NCI-H146 treated with DMSO at 0.1 percent for 48 hours (cell line): ENCODE measurements at regions not wholly inside any gene's neighbourhood (a gene's known extent, or its start where the extent isn't known, plus 50 kb on each side); places are given as distances from the start of the nearest gene placed in this dataset.
"Not testable (repeated sequence)": the region's sequence is repeated elsewhere in the genome, so short reads cannot be mapped to it uniquely, and the experiment has no call there.

Source experiments
- DNase-seq: peaks from one replicate; lab custom pipeline; 2025; ENCODE audit not compliant: unreplicated experiment; lab: John Stamatoyannopoulos, UW

GRCh38 chr10:33712825-33713224, 378.4 kb upstream of the NRP1 start:
- no peak for DNase-seq

DNA sequence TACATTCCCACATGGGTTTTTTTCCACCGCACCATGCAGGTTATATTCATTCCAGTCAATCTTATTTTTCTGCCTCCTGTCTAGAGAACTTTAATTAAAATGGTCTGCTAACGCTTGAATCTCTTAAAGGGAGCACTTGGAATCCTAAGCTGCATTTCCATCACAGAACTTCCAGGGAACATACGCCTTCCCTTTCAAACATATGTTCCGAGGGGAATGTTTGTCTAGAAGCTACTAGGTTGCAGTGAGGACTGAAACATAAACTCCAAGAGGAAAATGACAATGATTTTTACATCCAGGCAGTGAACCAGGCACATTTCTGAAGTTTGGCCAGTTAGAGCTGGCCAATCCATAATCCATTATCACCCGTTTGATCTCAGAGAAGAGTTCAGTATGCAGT, 375.5 kb upstream of the NRP1 start:
- DNase-seq: no peak

- DNase-seq: no peak
Measured at GRCh38 chr10:33709008-33709753, 374.7 kb upstream of the NRP1 start.

GRCh38 chr10:33708561-33708960, 374.1 kb upstream of the NRP1 start:
- no peak for DNase-seq

DNA sequence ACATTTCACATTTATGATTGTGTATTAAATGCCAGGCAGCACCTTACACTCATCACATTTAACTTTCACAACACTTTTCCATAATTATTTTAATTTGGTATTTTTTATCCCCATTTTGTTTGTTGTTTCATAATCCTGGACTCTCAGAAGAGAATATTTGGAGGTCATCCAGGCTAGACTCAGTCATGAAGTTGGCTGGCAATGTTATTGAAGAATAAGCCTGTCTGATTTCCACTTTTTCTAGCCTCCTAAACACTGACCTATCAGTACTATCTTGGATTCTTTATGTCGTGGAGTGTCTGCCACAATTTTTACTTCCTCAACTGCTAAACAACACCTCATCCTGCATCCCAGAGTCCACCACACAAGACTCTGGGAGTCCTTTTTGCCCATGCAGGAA, 372.3 kb upstream of the NRP1 start:
- no peak for DNase-seq

- no peak for DNase-seq
Measured at GRCh38 chr10:33706191-33706590, 371.7 kb upstream of the NRP1 start.

DNA sequence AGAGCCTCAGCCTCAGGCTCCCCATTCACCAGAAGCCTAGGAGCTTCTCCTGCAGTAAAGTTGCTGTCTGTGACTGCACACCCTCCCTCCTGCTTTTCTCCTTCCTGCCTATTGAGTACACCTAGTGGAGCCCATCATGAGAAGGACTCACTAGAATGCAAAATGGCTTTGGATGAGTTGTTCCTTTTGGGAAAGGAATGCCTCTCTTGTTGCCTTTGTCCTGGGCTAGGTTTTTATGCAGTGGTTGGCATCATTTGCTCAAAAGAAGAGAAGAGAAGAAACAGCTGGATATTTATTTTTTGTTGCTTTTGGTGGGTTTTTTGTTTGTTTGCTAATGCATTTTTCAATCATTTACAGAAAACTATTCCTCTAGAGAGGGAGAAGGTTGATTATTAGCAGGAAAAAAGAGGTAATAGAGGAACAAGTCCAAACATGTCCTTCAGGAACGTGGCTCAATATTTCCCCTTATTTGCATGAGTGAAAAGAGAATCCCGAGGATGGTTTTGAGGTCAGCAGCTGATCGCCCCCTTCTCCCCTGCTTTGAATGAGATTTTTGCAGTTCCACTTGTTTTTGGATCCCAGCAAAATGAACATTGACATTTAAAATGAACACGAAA, 369.9 kb upstream of the NRP1 start:
- DNase-seq: no peak

DNA sequence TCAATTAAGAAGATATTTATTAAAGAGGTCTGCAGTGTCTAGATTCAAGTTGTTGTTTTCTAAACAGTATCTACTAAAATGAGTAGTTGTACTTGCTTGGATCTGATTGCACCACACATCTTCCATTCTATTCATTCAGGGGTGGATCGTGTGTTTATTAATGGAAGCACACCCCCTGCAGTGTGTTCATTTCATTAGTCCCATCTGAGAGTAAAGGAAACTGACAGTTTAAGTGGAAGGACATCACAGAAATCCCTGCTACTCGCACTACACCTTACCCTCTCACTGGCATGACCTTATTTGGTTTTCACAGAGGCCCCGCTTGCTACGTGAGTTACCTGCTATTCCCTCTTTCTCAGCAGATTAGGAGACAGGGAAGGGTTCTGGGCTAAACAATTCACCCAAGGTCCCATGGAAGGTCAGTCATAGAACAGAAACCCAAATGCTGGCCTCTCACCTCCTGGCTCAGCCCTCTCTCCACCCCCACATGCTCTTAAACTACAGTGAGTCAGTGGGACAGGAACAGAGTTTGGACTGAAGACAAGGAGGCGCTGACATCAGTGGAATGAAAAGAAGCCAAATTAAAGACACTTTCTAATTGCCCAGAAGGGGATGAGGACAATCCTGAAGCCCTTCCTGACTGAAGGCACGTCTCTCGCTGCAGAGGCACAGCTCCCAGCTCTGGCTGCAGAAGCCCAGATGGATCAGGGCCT, 369.2 kb upstream of the NRP1 start:
- no peak for DNase-seq

GRCh38 chr10:33698033-33698432, 363.6 kb upstream of the NRP1 start:
- no peak for DNase-seq

DNA sequence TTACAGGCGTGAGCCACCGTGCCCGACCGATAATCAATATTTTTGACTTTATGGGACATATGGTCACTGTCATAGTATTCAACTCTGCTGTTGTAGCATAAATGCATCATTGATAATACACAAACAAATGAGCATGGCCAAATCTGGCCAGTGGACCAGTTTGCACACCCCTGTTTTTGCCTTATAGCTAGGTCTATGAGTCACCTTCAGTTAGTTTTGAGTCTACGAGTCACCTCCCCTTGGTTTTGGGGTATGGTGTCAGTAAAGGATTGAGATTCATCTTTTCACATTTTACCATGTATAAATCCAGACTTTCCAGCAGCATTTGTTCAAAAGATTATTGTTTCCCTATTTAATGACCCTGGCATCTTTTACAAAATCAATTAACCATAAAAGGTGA, 362.5 kb upstream of the NRP1 start:
- DNase-seq: no peak

DNA sequence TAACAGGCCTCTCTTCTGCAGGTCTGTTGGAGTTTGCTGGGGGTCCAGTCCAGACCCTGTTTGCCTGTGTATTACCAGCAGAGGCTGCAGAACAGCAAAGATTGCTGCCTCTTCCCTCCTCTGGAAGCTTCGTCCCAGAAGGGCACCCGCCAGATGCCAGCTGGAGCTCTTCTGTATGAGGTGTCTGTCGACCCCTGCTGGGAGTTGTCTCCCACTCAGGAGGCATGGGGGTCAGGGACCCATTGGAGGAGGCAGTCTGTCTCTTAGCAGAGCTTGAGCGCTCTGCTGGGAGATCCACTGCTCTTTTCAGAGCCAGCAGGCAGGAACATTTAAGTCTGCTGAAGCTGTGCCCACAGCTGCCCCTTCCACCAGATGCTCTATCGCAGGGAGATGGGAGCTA, 361.1 kb upstream of the NRP1 start:
- DNase-seq: no peak

- not testable (repeated sequence) for DNase-seq
Measured at GRCh38 chr10:33690536-33690935, 356.1 kb upstream of the NRP1 start.

DNA sequence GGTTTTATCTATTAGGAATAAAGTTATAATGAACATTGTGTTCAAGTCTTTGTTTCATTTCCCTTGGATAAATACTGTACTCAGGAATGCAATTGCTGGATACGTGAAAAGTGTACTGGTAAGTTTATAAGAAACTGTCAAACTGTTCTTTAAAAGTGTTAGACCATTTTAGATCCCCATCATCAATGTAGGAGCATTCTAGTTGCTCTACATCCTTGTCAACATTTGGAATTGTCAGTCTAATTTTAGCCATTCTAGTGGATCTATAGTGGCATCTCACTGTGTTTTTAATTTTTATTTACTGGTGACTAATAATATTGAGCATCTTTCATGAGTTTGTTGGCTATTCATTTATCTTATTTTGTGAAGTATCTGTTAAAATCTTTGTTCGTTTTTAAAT, 354.0 kb upstream of the NRP1 start:
- no peak for DNase-seq

DNA sequence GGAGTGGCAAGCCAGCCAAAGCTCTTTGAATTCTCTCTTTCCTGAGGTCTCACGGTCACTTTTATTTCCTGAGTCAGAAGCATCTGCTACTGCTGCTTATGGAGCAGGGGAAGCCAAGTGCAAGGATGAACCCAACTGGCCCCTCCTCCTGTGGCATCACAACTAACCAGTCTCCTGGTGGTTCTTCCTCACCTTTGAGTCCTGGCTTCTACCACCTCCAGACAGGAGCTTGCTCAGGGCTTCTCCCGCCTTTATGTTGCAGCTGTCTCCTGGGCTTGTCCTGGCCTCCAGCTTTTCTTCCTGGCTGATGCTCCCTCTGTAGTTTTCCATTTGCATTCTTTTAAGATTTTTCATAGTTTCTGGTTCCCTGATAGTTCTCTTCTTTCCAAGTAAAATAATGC, 349.7 kb upstream of the NRP1 start:
- DNase-seq: no peak

DNA sequence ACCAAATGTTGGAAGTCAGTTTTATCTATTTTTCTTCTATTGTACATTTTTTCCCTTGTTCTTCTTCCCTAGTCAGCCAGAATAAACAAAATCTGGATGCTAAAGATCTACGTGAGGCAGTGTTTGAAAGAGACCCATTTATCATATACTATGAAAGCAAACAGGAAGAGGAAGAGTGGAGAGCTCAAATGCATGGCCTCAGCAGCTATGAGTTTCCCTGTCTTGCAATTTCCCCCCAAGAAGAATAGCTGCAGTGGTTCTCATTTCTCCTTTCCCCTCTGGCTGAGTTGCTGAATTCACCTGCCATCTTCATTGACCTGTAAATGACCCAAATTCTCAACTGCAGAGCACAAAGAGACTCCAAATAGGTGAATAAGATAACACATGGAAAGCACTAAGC, 347.1 kb upstream of the NRP1 start:
- DNase-seq: no peak

- no peak for DNase-seq
Measured at GRCh38 chr10:33680036-33680435, 345.6 kb upstream of the NRP1 start.

- DNase-seq: no peak
Measured at GRCh38 chr10:33676606-33677339, 342.3 kb upstream of the NRP1 start.

DNA sequence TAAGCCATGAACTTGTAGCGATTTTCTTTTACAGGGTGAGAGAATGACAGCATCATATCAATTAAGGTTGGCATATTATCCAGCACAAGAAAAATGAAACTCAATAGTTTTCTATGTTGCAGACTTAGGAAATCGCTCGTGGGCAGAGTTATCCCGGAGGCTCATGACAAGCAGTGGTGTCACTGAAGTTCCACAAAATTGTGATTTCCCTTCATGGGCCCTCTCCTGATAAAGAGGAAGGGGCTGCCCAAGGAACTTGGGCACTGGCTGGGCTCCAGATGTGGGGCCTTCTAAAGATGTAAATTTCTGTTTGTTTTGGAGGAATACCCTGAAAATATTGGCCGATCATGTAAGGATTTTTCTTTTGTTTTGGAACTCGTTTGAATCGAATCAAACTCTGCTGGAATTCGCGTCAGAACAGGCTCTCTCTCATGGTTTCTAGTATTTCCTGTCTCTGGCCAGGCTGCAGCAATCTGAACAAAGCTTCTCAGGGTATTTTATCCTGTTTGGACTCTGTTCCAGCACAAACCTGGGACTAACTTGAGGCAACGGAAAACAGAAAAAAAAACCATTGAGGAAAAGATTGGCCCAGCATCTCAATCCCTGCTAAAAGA, 340.6 kb upstream of the NRP1 start:
- DNase-seq: no peak

GRCh38 chr10:33674491-33674890, 340.0 kb upstream of the NRP1 start:
- DNase-seq: no peak

DNA sequence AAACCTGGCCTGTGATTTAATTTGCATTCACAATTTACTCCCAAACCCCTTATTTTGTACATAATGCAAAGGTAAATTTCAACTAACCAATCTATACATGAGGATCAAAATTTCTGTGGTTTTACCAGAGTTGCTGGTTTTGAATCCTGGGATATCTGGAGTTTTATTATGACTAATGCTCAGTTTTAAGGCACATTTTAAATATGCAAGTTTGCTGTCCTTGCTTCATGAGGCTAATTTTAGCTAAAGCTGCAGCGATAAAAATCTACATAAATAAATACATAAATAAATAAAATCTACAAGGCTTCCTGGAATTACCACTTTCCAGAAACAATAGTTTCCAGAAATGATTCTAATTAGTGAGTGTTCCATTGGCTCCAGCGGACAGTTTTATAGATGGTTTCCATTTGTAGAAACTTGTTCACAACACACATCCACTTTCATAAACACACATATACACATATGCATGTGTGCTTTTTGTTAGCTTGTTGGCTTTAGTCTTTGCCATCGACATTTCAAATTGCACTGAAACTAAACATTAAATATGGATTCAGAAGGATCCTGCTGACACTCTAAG, 339.5 kb upstream of the NRP1 start:
- no peak for DNase-seq

DNA sequence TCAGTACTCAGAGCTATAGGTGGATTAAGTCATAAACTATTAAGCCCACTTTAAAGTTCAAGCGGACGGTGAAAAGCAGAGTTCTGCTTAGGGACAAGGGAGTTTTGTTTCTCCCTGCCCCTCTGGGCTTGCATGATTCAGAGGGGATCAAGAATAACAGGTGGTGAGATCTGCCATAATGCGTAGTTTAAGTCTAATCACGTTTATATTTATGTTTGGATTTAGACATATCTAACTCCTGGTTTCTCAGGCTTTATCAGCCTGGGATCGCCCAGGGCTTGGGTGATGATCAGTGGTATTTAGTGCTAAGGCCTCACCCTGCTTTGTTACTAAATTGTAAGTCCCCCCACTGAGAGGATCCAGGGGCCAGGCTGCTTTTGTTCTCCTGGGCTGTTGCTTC, 335.4 kb upstream of the NRP1 start:
- DNase-seq: no peak
